ENCODE measurements at regions not wholly inside any gene's neighbourhood (a gene's known extent, or its start where the extent isn't known, plus 50 kb on each side); places are given as distances from the start of the nearest gene placed in this dataset.
"Not testable (repeated sequence)": the region's sequence is repeated elsewhere in the genome, so short reads cannot be mapped to it uniquely, and the experiment has no call there.

DNA sequence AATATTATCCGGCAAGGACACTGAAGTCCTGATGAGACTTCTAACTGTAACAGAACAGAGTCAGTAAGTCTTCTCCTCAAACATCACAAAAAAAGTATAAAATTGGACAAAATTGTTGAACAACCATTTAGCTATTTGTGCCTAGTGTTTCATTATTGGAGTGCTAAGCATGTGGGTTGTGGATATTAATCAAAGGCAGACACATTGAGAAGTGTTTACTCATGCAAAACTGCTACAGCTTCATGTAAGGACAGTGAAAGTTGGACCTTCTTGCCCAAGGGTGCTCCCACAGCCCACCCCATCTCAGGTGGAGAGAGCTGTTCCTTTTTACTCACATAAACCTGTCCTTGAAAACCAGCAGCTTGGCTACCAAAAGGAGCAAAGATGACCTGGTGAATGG, 355.1 kb upstream of the DAB2 start:
- no peak for DNase-seq

DNA sequence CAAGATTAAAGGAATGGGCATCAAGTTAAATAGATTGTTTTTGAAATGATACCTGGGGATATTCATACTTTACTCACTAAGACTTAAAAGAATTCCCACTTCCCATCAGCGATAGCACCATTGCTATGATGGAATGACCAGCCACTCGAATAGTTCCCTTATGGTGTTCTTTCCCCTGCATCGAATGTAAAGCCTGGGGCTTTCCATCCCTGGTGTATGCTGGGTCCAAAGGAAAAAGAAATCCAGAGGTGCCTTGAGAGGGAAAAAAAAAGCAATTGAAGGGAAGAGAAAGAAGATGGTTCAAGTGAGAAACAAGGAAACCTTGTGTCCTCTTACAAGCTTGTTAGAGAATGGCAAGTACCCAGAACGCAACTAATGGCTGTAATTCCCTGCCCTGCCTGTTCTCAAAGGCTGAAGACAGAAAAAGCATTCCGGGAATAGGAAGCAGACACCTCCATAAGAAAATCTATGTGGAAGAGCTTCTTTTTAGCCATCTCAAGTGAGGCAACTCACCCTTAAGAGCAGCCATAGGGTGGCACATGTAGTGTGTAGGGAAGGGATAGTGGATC, 351.1 kb upstream of the DAB2 start:
- DNase-seq = no peak

DNA sequence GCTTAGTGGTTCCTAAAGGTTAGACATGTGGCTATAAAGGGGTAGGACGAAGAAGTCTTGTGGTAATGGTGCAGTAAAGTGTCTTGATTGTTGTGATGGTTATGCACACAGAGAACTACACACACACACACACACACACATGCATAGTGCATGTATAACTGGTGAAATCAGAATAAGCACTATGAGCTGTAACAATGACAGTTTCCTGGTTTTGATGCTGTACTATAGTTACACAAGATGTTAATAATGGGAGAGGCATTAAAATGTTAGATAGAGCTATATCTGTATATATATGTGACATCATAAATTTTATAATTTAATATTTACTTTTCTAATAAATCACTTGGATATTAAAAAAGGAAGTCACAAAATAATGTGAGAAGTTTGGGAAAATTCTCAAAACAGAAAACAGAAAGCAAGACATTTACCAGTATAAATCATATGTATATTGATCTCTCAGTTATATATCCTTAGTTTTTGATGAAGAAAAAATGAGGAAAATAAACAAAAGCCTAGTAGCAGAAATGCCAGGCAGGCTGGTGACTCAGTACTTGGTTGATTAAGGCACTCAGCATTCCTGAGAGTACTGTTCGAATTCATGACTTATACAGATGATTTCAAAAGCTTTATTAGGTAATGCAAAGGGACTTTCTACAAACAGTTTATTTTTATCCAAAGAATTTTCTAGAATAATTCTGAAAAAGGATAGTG, 350.5 kb upstream of the DAB2 start:
- no peak for DNase-seq

DNA sequence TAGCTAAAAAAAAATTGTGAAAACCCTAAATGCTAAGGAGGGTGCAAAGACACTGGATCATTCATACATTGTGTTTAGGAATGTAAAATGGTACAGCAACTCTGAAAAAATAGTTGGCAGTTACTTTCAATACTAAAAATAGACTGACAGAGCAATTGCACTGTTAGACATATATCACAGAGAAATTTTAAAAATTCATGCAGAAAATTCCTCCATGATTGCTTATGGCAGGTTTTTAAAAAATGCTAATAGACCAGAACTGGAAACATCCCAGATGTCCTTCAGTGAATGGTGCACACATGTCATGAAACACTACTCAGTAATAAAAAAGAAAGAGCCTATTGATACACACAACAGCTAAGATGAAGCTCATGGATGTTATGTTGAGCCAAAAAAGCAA, 349.8 kb upstream of the DAB2 start:
- DNase-seq = no peak

DNA sequence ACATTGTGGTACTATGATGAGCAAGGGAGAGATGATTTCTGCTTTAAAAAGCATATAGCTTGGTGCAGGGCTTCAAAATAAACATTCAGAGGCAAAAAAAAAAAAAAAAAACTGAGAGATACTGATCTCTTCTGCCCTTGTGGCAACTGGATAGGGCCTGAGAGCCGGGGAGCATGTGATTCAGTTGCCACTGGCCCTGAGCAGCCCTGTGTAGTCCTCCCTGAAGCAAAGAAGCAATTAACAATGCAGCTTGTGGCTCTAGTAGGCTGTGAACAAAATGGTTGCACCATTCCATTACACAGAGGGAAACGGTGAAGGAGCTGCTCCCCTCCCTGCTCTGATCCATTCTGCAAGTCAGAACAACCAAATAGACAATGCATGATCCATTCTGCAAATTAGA, 347.5 kb upstream of the DAB2 start:
- no peak for DNase-seq

DNA sequence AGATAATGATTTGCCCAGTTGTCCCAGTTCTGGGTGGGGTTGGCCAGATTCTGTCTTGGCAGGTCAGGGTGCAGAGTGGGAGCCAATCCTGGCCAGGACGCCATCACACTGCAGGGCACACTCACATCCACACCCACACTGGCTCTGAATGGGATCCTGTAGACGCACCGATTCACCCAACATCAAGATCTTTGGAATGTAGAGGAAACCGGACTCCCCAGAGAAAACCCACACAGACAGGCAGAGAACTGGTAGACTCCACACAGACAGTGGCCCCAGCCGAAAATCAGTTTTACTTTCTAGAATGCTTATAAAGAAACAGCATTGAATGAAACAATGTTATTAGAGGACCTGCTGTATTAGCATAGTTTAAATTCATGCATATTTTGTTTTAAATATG, 343.1 kb upstream of the DAB2 start:
- no peak for DNase-seq

DNA sequence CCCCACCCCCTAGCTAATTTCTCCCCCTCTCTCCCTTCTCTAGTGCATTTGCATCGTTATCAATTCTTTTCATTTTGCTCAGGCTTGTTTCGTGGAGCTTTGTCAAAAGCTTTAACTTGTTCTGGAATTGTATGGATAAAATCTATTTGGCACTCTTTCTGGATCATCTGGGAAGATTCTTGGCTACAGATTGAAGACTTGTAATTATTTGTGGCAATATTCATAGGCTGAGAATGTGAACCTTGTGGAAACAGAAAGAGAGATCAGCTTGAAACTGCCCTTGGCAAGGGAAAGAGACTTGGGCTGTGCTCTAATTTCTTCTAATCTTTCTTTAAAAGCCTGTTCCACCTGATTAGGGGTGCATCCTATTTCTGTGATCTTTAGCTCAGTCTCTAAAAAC, 340.6 kb upstream of the DAB2 start:
- DNase-seq = no peak

DNA sequence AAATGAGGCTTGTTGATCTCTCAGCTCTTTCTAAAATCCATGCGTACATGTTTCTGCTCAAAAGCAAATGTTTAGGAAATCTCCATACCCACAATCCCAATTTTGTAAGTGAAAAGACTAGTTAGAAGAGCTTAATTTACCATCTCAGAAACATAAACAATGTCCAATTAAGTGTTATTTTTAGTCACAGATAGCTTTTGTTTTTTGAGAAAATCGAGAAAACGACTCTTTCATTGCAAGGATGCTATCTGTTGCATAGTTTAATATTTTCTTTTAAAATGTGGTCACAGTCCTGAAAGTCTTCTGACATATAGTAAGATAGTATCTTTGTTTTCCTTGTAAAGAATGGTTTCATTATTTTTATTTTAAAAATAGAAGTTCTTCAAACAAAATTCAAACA, 338.0 kb upstream of the DAB2 start:
- DNase-seq = no peak

DNA sequence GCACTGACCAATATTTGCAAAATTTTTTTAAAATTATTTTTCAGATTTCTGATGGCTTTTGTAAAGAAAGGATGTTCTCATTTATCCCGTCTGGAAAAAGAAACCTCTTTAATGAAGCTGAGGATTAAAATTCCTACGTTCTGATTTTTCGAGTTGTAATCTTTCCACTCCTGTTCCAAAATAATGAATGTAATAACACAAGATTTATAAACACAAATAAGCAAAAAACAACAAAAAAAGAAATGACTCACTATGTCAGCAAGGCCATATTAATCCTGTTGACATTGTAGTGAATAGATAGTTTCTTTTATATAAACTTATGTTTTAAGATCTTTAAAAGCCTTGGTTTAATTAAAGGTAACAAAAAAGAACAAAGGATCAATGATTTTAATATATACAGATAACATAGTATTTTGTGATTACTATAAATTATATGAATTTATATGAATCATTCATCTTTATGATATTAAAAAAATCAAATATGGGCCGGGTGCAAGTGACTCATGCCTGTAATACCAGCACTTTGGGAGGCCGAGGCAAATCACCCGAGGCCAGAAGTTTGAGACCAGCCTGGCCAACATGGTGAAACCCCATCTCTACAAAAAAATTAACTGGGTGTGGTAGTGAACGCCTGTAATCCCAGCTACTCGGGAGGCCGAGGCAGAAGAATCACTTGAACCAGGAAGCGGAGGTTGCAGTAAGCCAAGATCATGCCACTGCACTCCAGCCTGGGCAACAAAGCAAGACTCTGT, 336.6 kb upstream of the DAB2 start:
- no peak for DNase-seq

DNA sequence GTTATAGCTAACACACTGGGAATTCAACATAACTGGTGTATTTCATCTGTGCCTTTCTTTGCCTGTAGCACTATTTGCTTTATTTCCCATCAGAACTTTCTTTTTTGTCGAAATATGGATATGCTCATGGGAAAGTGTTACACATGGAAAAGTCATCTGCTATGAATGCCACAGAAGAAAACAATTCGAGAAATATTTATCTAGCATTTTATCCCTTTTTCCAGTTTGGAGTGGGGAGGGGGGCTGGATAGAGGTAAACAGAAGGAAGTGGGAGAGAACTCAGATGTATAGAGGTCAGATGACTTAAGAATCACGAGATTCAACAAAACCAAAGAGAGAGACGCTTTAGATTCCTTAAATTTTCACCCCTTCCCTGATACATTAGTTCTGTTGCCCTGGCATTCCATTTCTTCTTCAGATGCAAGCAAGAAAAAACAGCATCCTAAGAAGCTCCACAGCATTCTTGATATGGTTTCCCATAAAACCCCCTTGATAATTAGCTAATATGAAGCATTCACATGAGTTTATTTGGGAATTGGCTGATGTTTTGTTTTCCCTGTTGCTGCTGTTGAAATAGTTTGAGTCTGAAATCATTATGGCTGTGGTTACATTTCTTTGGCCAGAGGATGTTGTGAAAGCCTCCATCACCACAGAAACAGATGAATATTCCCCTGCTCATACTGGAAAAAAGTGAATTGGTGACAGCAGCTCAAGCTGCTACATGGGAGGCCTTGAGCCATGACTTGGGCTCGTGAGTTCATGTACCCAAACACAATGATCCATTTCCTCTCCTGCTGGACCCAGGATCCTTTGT, 335.8 kb upstream of the DAB2 start:
- peak; percentile 3 for DNase-seq

DNA sequence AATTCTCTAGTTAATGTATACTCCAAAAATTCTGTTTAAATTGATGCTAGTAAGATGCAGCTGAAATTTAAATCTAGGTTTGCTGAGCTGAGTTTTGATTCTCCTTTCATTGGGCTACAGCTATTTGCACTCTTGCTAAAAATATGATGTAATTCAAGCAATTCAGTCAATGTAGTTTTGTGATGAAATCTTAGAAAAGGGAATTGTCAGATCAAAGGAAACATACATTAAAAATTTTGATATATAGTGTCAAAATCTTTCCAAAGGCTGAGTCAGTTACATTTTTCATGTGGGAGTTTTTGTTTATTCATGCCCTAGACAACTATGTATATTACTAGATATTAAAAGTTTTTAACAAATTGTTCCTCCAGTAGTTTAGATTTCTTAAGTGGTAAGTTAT, 334.9 kb upstream of the DAB2 start:
- DNase-seq = no peak

DNA sequence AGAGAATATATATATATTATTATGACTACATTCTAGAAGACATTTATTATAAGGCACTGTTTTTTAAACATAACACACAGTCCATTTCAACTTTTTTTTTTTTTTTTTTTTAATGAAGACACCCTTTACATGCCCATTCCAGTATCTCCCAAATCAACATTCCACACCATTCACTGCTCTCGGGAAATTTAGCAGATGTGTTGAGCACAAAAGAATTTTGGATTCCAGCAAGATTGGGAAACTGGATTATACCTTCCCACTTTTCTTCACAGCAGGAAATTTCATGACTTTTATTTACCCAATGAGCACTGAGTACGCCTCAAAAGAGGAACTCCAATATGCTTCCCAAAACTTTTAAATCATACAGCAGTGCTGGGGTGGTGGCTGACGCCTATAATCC, 333.6 kb upstream of the DAB2 start:
- DNase-seq = no peak

DNA sequence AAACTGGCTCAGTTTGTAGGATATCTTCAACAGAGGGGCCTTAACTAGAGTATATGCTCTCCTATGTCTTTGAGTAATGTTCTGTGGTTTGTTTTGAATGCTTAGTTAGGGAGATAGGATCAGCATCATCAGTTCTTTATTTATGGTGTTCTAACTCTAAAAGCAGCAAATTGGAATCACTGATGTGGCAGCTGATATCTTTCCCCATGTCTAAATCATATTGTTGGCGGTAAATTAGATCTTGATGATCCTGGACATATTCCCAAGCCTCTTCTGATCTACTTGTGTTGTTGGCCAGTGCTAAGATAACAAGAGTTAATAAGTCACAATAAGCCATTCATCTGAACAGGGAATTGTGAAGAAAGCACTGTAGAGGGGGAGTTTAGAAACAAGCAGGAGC, 332.4 kb upstream of the DAB2 start:
- no peak for DNase-seq

DNA sequence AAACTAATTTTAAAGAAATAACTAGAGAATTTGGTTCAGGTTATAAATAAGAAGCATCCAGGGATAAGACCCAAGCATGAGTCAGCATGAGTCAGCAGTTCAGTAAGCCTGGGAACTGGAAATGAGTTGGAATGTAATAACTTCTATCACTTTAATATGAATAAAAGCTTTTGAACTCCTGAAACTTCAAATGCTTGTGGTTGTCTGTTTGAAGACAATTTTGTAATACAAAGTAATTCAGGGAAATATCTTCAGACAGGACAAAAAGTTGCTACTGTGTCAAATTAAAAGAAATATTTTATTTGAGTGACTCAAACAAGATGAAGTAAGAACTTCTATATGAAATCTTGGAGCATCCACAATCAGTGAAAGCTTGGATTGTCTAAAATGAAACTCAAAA, 331.2 kb upstream of the DAB2 start:
- peak; percentile 27 for DNase-seq

DNA sequence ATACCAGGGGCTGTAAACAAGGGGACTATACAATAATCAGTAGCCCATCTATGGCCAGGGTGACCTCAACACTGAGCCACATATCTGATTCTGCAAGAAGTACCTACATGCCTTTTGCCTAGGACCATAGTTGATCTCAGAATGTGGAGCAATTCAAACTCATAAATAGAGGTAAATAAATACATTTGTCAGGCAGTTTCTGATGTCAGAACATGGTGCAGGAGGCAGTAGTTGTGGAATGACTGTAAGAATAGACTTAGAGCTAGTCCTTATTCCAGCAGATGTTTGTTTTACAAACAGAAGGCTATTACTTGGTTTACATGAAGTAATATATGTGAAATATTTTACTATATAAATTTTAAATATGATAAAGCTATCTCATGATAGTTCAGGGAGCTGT, 330.7 kb upstream of the DAB2 start:
- DNase-seq = no peak

DNA sequence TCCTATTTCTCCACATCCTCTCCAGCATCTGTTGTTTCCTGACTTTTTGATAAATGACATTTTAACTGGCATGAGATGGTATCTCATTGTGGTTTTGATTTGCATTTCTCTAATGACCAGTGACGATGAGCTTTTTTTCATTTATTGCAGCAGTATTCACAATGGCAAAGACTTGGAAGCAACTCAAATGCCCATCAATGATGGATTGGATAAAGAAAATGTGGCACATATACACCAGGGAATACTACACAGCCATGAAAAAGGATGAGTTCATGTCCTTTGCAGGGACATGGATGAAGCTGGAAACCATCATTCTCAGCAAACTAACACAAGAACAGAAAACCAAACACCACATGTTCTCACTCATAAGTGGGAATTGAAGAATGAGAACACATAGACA, 329.0 kb upstream of the DAB2 start:
- DNase-seq = not testable (repeated sequence)

DNA sequence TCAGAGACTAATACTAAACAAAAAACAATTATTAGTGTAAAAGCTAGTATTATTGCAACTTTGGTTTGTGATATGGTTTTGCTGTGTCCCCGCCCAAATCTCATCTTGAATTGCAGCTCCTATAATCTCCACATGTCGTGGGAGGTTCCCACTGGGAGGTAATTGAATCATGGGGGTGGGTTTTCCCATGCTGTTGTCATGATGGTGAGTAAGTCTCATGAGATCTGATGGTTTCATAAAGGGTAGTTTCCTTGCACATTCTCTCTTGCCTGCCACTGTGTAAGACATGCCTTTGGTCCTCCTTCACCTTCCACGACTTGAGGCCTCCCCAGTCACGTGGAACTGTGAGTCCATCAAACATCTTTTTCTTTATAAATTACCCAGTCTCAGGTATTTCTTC, 325.9 kb upstream of the DAB2 start:
- no peak for DNase-seq

DNA sequence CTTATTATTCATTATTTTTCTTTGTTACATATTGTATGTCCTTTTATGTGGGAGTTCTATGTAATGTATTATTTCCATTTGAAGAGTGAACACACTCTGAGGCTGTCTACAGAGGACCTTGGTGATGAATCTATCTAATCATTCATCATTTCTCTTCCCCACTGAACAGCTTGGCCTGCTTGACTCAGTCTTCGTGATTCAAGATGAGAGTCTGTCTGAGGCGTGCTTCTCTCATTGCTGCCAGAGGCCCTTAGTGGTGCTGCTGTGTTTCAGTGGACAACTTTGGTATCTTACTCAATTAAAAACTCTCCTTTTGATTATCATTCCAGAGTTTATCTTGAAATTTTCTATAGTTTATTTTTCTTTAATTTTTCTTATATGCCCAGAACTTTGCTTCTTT, 318.1 kb upstream of the DAB2 start:
- DNase-seq = no peak

DNA sequence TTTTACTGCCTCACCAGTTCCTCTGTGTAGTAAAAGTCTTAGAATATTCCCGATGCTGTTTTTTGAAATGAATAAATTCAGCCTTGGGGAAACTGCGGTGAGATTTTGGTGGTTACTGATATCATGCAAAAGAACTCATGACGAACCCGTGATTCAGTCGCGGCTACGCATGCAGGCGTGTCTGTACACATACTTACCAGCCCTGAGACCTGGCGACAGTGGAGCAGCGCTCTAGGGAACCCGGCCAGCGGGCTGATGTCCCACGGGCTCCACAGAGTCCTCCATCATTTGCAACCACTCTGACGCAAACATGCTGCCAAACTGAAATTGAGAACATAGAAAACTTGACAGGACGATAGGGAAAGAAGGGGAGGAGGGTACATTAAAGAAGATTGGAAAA, 315.6 kb upstream of the DAB2 start:
- DNase-seq = no peak

DNA sequence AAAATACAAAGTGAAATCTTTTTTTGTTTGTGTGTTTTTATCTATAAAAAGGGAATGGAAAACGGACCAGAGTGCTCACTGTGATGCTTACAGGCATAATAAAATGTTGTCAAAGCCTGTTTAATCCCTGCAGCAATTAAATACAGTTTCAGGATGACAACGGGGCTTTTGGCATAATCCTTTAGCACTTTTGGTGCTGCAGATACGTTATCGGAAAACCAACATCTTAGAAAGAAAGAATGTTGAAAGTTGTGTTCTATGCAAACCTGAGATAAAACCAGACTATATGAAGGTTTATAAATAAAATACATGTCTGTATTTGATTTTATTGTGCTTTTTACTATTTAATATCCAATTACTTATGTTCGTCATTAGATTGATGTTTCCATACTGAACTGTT, 307.4 kb upstream of the DAB2 start:
- no peak for DNase-seq

DNA sequence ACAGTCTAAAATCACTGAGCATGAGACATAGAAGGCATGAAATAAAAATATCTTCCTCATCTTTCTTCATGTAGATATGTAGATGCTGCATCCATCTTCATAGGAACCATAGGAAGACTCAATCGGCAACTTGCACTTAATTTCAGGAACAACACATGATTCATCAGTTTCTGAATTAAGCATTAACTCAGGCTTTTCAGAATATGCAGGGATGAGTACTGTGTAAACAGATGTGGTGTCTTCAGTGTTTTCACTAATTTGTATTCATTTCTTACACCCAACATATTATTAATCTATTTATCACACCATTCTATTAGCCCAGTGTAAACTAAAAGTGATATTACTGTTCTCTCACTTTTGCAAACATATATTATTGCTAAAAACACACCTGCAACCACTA, 305.9 kb upstream of the DAB2 start:
- no peak for DNase-seq

DNA sequence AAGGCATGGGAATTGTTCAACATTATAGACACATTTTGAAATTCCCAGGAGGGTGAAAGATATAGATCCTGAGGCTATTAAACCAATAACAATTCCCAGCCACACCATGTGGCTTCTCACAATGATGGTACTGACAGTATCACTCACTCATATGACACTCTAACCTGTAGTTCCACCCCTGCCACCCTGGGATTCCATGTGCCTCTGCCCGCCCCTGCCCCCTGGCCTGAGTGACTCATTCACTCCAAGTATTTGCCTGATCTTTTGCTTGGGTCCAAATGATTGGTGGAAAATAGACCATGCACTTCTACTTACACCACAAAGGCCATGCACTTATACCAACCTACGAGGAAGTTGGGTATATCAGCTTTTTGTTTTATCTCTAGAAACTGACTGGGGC, 305.2 kb upstream of the DAB2 start:
- no peak for DNase-seq

DNA sequence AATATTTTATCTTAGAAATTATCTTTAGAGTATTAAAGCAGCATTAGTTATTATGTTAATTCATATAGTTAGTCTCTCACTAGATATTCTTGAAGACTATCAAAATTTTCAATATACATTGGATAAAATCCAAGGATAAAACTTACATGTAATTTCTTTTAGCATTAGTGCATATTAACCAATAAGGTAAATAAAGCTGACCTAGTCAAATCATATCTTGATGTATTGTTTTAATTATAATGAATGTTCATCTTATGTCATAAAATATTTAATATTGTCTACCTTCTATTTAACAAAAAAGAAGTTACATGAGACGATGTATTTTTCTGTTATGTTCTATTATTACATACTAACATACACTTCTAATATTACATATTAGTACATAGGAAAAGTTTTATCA, 301.7 kb upstream of the DAB2 start:
- DNase-seq = no peak

DNA sequence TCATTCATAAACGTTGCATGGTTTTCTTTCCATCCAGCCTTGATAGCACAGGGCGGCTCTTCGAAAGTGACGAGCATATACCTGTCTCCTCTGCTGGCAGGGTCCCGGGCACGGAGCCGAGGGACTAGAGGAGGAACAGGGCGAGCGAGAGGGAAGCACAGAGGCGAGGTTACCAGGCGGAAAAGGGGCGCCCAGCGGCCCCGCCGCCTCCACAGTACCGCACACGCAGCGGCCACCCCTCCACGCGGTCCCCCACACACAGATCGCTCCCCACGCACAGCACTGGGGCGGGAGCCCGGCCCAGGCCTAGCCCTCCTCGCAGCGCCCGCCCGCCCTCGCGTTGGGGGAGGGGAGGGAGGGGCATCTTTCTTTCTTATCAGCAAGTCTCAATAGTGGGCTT, 296.6 kb upstream of the DAB2 start:
- DNase-seq = no peak
